ENCODE measurements at regions not wholly inside any gene's neighbourhood (a gene's known extent, or its start where the extent isn't known, plus 50 kb on each side); places are given as distances from the start of the nearest gene placed in this dataset.

DNA sequence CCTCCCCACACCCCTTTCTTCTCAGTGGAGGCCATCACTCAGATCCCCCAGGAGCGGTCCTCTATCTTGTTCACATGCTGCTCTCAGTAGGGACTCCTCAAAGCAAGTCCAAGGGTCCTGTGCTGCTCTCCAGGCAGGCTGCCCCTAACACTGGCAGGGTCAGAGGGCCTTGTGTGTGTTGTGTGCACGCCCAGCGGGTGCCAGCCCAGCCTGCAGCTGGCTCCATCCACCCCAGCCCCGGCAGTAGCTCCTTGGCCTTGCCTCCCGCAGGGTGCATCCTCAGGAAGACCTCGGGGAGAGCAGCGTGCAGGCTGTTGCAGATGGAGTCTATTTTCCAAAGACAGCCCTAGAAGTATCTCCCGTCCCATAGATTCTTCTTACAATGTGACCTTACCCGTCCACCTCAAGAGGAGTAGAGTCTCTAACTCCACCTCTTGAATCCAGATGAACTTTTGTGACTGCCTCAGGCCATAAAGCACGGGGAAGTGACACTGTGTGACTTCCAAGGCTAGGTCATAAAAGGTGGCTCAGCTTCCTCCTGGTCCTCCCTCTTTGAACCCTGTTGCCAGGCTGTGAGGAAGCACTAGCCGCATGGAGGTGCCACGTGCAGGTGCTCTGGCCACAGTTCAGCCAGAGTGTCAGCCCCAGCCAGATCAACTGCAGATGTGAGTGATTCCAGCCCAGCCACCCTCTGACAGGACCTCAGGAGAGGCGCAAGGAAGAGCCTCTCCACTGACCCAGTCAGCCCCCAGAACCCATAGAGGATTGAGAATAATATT lies 531.6 kb downstream of the SHQ1 start:
- no peak for DNase-seq (ENCODE audit: low spot score)
- Histone ChIP-seq H3K4me1 (ENCODE audit: insufficient read depth, low read length, poor library complexity, severe bottlenecking) (no peaks in the 10 kb centered on the region), H3K9me3 (ENCODE audit: low read depth, low read length, poor library complexity, severe bottlenecking) (no peaks in the 10 kb centered on the region), H3K36me3 (ENCODE audit: insufficient read depth, low read length, poor library complexity, severe bottlenecking) (no peaks in the 10 kb centered on the region), H3K27me3 (replicated peaks; ENCODE audit: insufficient read depth, low read depth, low read length, poor library complexity) (no peaks in the 10 kb centered on the region), H3K4me3 (ENCODE audit: low read depth, low read length, poor library complexity, severe bottlenecking) (no peak overlapping the region), H3K27ac (ENCODE audit: low read depth, low read length, poor library complexity, severe bottlenecking) (no peak overlapping the region)
- intact Hi-C loops (cut with micrococcal nuclease; ENCODE audit: unreplicated experiment) = no loop called here
- ChIA-PET POLR2A (ENCODE audit: low non-redundant PET) (no interaction called here), CTCF (no interaction called here)
- TF ChIP-seq, protein P1, sequence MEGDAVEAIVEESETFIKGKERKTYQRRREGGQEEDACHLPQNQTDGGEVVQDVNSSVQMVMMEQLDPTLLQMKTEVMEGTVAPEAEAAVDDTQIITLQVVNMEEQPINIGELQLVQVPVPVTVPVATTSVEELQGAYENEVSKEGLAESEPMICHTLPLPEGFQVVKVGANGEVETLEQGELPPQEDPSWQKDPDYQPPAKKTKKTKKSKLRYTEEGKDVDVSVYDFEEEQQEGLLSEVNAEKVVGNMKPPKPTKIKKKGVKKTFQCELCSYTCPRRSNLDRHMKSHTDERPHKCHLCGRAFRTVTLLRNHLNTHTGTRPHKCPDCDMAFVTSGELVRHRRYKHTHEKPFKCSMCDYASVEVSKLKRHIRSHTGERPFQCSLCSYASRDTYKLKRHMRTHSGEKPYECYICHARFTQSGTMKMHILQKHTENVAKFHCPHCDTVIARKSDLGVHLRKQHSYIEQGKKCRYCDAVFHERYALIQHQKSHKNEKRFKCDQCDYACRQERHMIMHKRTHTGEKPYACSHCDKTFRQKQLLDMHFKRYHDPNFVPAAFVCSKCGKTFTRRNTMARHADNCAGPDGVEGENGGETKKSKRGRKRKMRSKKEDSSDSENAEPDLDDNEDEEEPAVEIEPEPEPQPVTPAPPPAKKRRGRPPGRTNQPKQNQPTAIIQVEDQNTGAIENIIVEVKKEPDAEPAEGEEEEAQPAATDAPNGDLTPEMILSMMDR (conservative IDR thresholded peaks at IDR 0.05; ENCODE audit: low read depth, low read length) = no peak
- no peak for TF ChIP-seq EZH2 (IDR thresholded peaks at IDR 0.05; ENCODE audit: borderline replicate concordance, low read depth, low read length, poor library complexity, severe bottlenecking)
- BruUV-seq (replicated peaks) = no TSS peak

DNA sequence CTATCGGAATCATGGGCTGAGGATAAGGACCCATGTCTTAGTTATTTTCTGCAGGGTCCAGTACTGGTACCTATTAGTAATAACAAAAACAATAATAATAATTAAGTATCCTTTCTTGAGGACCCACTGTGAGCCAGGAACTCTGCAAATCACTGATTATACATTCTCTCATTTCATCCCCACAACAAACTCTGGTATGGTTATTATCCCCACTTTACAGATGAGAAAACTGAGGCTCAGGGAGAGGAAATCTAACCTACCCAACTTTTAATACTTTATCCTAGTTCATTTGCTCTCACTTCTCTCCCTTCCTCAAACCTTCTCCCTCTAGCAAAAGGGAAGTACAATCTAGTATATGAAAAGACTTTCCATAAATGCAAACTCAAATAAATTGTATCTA lies 528.4 kb upstream of the PROK2 start:
- TF ChIP-seq, protein P1 (conservative IDR thresholded peaks at IDR 0.05; ENCODE audit: low read depth, low read length) = no peak
- TF ChIP-seq EZH2 (IDR thresholded peaks at IDR 0.05; ENCODE audit: borderline replicate concordance, low read depth, low read length, poor library complexity, severe bottlenecking) = no peak
- CTCF ChIA-PET = no interaction called here

DNA sequence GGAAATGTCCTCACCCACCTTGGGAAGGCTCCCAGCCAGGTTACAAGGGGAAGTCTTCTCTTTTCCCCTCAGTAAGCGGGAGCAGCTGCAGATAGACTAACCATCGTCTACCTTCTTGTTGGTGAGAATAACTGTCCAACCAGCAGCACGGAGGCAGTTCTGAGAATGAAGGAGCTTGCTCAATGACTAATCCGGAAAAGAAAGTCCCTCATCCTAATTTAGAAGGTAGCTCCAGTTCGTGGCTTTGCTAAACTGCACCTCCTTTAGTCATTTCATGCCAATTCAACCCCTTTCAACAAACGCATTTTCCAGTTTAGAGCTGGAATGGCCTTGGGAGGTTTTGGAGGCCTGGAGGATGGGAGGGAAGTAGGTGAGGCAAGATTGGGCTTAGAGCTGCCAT lies 527.4 kb upstream of the PROK2 start:
- intact Hi-C loops (cut with micrococcal nuclease; ENCODE audit: unreplicated experiment) = no loop called here
- peaks cover 35% of the 10 kb centered on the region for H3K4me1 ChIP-seq (ENCODE audit: insufficient read depth, low read length, poor library complexity, severe bottlenecking)
- no peak for TF ChIP-seq EZH2 (IDR thresholded peaks at IDR 0.05; ENCODE audit: borderline replicate concordance, low read depth, low read length, poor library complexity, severe bottlenecking)
- TF ChIP-seq, protein P1 (conservative IDR thresholded peaks at IDR 0.05; ENCODE audit: low read depth, low read length) = no peak
- H3K36me3 ChIP-seq (ENCODE audit: insufficient read depth, low read length, poor library complexity, severe bottlenecking) = no peaks in the 10 kb centered on the region
- no peak overlapping the region for H3K27ac ChIP-seq (ENCODE audit: low read depth, low read length, poor library complexity, severe bottlenecking)
- no peaks in the 10 kb centered on the region for H3K27me3 ChIP-seq (replicated peaks; ENCODE audit: insufficient read depth, low read depth, low read length, poor library complexity)
- BruUV-seq (replicated peaks) = no TSS peak
- H3K4me3 ChIP-seq (ENCODE audit: low read depth, low read length, poor library complexity, severe bottlenecking) = no peak overlapping the region
- CTCF ChIA-PET = no interaction called here
- POLR2A ChIA-PET (ENCODE audit: low non-redundant PET) = no interaction called here
- no peak for DNase-seq (ENCODE audit: low spot score)
- no peaks in the 10 kb centered on the region for H3K9me3 ChIP-seq (ENCODE audit: low read depth, low read length, poor library complexity, severe bottlenecking)

More for the DNA sequence above, 528.4 kb upstream of the PROK2 start:
- no peaks in the 10 kb centered on the region for H3K27me3 ChIP-seq (replicated peaks; ENCODE audit: insufficient read depth, low read depth, low read length, poor library complexity)
- no peak overlapping the region for H3K4me3 ChIP-seq (ENCODE audit: low read depth, low read length, poor library complexity, severe bottlenecking)
- peaks cover 25% of the 10 kb centered on the region for H3K4me1 ChIP-seq (ENCODE audit: insufficient read depth, low read length, poor library complexity, severe bottlenecking)
- no peak for DNase-seq (ENCODE audit: low spot score)
- POLR2A ChIA-PET (ENCODE audit: low non-redundant PET) = no interaction called here
- H3K27ac ChIP-seq (ENCODE audit: low read depth, low read length, poor library complexity, severe bottlenecking) = no peak overlapping the region
- no peaks in the 10 kb centered on the region for H3K9me3 ChIP-seq (ENCODE audit: low read depth, low read length, poor library complexity, severe bottlenecking)
- BruUV-seq (replicated peaks) = no TSS peak
- no peaks in the 10 kb centered on the region for H3K36me3 ChIP-seq (ENCODE audit: insufficient read depth, low read length, poor library complexity, severe bottlenecking)
- intact Hi-C loops (cut with micrococcal nuclease; ENCODE audit: unreplicated experiment) = no loop called here
